NCI-H748 (cell line): ENCODE measurements at regions not wholly inside any gene's neighbourhood (a gene's known extent, or its start where the extent isn't known, plus 50 kb on each side); places are given as distances from the start of the nearest gene placed in this dataset.

Experiments
- DNase-seq: peaks from one replicate; lab custom pipeline; 2025; ENCODE audit not compliant: unreplicated experiment; lab: John Stamatoyannopoulos, UW

GRCh38 chr2:237150186-237150585 is 64.5 kb downstream of the COPS8 start:
- no peak for DNase-seq

GRCh38 chr2:237150831-237151375 is 65.2 kb downstream of the COPS8 start:
- peak; percentile 47 for DNase-seq

- no peak for DNase-seq
Observed at GRCh38 chr2:237152361-237152760, 66.7 kb downstream of the COPS8 start.

GRCh38 chr2:237153181-237153580 is 67.5 kb downstream of the COPS8 start:
- DNase-seq, result no peak

GRCh38 chr2:237154082-237154638 is 68.5 kb downstream of the COPS8 start:
- peak; percentile 59 for DNase-seq

GRCh38 chr2:237154884-237155851 is 69.5 kb downstream of the COPS8 start:
- DNase-seq, result no peak

GRCh38 chr2:237156031-237156856 is 70.6 kb downstream of the COPS8 start:
- DNase-seq, result no peak

GRCh38 chr2:237156857-237157779 is 71.4 kb downstream of the COPS8 start:
- no peak for DNase-seq

GRCh38 chr2:237157780-237158102 is 72.1 kb downstream of the COPS8 start:
- DNase-seq, result no peak

GRCh38 chr2:237158194-237158593 is 72.5 kb downstream of the COPS8 start:
- DNase-seq, result no peak

- DNase-seq, result no peak
Observed at GRCh38 chr2:237159006-237159911, 73.6 kb downstream of the COPS8 start.

GRCh38 chr2:237160271-237160919 is 74.7 kb downstream of the COPS8 start:
- DNase-seq, result no peak

GRCh38 chr2:237161189-237161588 is 75.5 kb downstream of the COPS8 start:
- DNase-seq, result no peak

GRCh38 chr2:237162959-237163358 is 77.3 kb downstream of the COPS8 start:
- no peak for DNase-seq

GRCh38 chr2:237164474-237165042 is 78.9 kb downstream of the COPS8 start:
- DNase-seq, result no peak

GRCh38 chr2:237165405-237166276 is 80.0 kb downstream of the COPS8 start:
- DNase-seq, result peak; percentile 11

GRCh38 chr2:237167038-237167437 is 81.3 kb downstream of the COPS8 start:
- DNase-seq, result no peak
